GM19463 (cell line): ENCODE measurements at regions not wholly inside any gene's neighbourhood (a gene's known extent, or its start where the extent isn't known, plus 50 kb on each side); places are given as distances from the start of the nearest gene placed in this dataset.
"Not testable (repeated sequence)": the region's sequence is repeated elsewhere in the genome, so short reads cannot be mapped to it uniquely, and the experiment has no call there.

ENCODE experiments used
- ATAC-seq: cut with Tn5 transposase; IDR thresholded peaks from one replicate; pipeline ENCODE4 v1.9.1; 2021; ENCODE audit warnings: mild to moderate bottlenecking, moderate library complexity; ENCODE audit not compliant: unreplicated experiment

DNA sequence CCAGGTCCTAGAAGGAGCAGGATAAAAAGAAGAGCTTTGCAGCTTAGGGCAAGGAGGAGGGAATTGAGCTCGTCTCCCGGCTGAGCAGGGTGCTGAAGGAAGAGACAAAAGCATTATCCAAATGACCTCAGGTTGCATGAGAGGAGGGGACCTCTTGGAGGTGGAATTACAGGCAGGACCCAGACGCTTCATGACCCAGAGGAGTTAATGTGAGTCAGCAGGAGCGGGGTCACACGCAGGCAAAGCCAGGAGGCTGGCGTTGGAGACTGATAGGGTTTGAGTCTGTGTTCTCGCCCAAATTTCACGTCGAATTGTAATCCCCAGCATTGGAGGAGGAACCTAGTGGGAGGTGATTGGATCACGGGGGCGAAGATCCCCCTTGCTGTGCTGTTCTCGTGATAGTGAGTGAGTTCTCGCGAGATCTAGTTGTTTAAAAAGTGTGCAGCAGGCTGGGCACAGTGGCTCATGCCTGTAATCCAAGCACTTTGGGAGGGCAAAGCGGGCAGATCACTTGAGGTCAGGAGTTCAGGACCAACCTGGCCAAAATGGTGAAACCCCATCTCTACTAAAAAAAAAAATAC, 63.7 kb upstream of the AUTS2 start:
- ATAC-seq: no peak

DNA sequence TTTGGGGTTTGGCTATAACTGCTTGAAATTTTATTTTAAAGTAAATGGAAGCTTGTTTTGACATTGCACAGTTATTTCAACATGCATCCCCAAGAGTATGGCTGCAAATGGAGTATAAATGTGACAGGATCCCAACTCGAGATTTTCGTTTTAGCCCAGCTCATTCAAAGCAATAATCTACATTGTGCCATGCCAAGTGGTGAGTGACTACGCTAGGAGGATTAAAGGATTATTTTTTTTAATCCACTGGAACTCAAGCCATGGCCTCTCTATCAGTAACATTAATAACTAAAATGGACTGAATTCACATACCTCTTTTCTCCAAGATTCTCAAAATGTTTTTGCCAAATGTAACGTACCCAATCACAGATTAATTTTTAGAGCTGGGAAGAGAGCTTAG, 60.6 kb upstream of the AUTS2 start:
- ATAC-seq: no peak

DNA sequence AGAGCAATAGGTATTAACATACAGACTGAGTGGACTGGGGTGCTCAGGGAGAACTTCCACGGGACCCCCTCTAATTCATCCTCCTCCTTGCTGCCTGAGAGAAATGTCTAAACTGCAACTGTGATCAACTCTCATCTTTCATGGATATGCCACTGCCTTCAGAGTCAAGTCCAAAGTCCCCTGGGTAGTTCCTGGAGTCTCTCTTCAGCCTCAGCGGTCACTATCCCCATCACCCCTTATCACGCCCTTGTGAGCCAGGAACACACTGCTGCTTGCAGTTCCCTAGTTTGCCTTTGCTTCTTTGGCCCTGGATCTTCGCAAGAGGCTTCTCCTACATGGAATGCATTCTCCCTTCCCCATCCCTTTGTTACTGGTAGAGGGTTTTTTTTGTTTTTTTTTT, 58.7 kb upstream of the AUTS2 start:
- ATAC-seq: no peak

DNA sequence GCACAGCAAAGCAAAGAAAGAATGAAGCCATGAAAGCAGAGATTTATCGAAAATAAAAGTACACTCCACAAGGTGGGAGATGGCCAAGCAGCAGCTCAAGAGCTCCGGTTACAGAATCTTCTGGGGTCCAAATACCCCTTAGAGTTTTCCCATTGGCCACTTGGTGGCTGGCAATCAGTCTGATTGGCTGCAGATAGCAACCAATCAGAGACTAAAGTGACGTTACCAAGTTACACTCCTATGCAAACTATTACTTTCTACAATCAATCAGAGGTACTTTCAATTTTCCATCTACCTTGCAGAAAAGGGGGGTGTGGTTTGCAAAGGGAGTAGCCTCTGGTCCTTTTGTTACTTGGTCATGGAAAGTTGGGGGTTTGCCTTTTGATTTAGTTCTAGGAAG, 58.0 kb upstream of the AUTS2 start:
- ATAC-seq: no peak

DNA sequence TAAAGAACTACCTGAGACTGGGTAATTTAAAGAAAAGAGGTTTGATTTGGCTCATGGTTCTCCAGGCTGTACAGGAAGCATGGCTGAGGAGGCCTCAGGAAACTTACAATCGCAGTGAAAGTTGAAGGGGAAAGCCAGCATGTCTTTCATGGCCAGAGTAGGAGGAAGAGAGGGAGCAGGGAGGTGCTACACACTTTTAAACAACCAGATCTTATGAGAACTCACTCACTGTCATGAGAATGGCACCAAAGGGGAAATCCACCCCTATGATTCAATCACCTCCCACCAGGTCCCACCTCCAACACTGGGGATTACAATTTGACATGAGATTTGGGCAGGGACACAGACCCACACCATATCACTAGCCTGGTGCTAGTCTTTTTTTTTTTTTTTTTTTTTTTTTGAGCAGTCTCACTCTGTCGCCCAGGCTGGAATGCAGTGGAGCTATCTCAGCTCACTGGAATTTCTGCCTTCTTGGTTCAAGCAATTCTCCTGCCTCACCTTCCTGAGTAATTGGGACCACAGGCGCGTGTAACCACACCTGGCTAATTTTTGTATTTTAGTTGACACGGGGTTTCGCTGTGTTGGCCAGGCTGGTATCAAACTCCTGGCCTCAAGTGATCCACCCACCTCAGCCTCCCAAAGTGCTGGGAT, 56.4 kb upstream of the AUTS2 start:
- not testable (repeated sequence) for ATAC-seq

DNA sequence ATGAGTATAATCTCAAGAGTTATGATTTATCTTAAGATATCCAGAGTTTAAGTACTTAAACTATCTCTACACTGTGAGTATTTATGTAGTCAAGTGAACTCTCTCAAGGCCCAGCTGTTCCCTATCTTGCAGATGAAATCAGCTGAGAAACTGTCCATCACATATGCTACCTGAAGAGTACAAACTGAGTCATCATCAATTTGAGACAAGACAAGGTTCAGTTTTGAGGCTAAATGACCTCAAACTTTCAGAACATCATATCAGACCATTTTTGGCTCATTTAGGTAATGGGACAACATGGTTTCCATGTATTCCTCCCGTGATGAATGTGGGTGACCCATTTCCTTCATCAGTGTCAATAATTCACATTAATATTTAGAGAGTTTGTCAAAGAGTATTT, 53.1 kb upstream of the AUTS2 start:
- no peak for ATAC-seq
